Esophagus squamous epithelium (tissue), 4 donors: ENCODE measurements at regions not wholly inside any gene's neighbourhood (a gene's known extent, or its start where the extent isn't known, plus 50 kb on each side); places are given as distances from the start of the nearest gene placed in this dataset.

Experiments
- POLR2A ChIP-seq, 4 donors: fragments of 450-650 bp; IDR thresholded peaks; one replicate each; pipeline ENCODE4 v1.6.1; 2017; ENCODE audit warnings: antibody characterized with exemption in 4 of 4, mild to moderate bottlenecking in 4 of 4, moderate library complexity in 3 of 4
- TF ChIP-seq, protein P1 (sequence below), 6 experiments: fragments of 450-650 bp in 4 of 6; fragments of 200-600 bp in 2 of 6; sonication (generic) in 2 of 6; IDR thresholded peaks; one replicate each; pipeline ENCODE4 v1.5.1; 2016 to 2019; ENCODE audit warnings: antibody characterized with exemption in 6 of 6, mild to moderate bottlenecking in 4 of 6, moderate library complexity in 4 of 6

DNA sequence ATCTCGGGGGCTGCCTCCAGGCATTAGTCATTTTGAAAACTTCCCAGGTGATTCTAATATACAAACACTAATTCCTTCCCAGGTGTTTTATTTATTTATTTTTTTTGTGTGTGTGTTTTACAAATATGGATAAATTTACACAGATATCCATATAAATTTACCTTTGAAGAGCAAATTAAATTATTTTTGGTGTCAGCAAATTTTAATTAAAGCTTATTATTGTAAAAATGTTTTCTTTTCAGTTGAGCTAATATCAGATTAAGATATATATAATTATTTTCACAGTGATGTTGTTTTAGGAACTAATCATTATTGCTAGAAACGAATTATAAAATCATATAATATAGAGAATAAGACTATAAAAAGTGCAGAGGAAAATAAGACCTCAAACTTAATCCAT, 62.0 kb upstream of the FREM3 start:
- TF ChIP-seq, protein P1, sequence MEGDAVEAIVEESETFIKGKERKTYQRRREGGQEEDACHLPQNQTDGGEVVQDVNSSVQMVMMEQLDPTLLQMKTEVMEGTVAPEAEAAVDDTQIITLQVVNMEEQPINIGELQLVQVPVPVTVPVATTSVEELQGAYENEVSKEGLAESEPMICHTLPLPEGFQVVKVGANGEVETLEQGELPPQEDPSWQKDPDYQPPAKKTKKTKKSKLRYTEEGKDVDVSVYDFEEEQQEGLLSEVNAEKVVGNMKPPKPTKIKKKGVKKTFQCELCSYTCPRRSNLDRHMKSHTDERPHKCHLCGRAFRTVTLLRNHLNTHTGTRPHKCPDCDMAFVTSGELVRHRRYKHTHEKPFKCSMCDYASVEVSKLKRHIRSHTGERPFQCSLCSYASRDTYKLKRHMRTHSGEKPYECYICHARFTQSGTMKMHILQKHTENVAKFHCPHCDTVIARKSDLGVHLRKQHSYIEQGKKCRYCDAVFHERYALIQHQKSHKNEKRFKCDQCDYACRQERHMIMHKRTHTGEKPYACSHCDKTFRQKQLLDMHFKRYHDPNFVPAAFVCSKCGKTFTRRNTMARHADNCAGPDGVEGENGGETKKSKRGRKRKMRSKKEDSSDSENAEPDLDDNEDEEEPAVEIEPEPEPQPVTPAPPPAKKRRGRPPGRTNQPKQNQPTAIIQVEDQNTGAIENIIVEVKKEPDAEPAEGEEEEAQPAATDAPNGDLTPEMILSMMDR (IDR thresholded peaks at IDR 0.05) = no peak
- TF ChIP-seq POLR2A (IDR thresholded peaks at IDR 0.05) = no peak
